HG02763 (cell line): ENCODE measurements at regions not wholly inside any gene's neighbourhood (a gene's known extent, or its start where the extent isn't known, plus 50 kb on each side); places are given as distances from the start of the nearest gene placed in this dataset.

ENCODE experiments used
- ATAC-seq: cut with Tn5 transposase; IDR thresholded peaks from one replicate; pipeline ENCODE4 v1.9.1; 2021; ENCODE audit warnings: mild to moderate bottlenecking, moderate library complexity; ENCODE audit not compliant: unreplicated experiment

- no peak for ATAC-seq
Observed at GRCh38 chr2:150417278-150417677, 70.2 kb downstream of the RND3 start.

- no peak for ATAC-seq
Observed at GRCh38 chr2:150415022-150415421, 72.4 kb downstream of the RND3 start.

- ATAC-seq = no peak
Observed at GRCh38 chr2:150413910-150414309, 73.6 kb downstream of the RND3 start.

GRCh38 chr2:150413366-150413765 is 74.1 kb downstream of the RND3 start:
- no peak for ATAC-seq

- ATAC-seq = no peak
Observed at GRCh38 chr2:150410809-150411208, 76.7 kb downstream of the RND3 start.

- ATAC-seq = no peak
Observed at GRCh38 chr2:150409196-150409595, 78.3 kb downstream of the RND3 start.

- ATAC-seq = no peak
Observed at GRCh38 chr2:150404147-150404546, 83.3 kb downstream of the RND3 start.

- ATAC-seq = peak; percentile 90
Observed at GRCh38 chr2:150403457-150403856, 84.0 kb downstream of the RND3 start.

GRCh38 chr2:150402953-150403352 is 84.5 kb downstream of the RND3 start:
- no peak for ATAC-seq

- ATAC-seq = no peak
Observed at GRCh38 chr2:150400849-150401248, 86.6 kb downstream of the RND3 start.

- ATAC-seq = no peak
Observed at GRCh38 chr2:150392614-150393013, 94.9 kb downstream of the RND3 start.

- no peak for ATAC-seq
Observed at GRCh38 chr2:150391779-150392178, 95.7 kb downstream of the RND3 start.

- ATAC-seq = no peak
Observed at GRCh38 chr2:150389447-150389846, 98.0 kb downstream of the RND3 start.

- no peak for ATAC-seq
Observed at GRCh38 chr2:150388289-150388625, 99.2 kb downstream of the RND3 start.

- no peak for ATAC-seq
Observed at GRCh38 chr2:150387586-150388288, 99.7 kb downstream of the RND3 start.

- no peak for ATAC-seq
Observed at GRCh38 chr2:150385211-150385610, 102.3 kb downstream of the RND3 start.

- ATAC-seq = no peak
Observed at GRCh38 chr2:150383587-150383986, 103.9 kb downstream of the RND3 start.

GRCh38 chr2:150379166-150379565 is 108.3 kb downstream of the RND3 start:
- ATAC-seq = no peak

GRCh38 chr2:150378686-150379085 is 108.8 kb downstream of the RND3 start:
- ATAC-seq = no peak

- ATAC-seq = no peak
Observed at GRCh38 chr2:150376553-150377335, 110.7 kb downstream of the RND3 start.

GRCh38 chr2:150375333-150375732 is 112.1 kb downstream of the RND3 start:
- no peak for ATAC-seq

- no peak for ATAC-seq
Observed at GRCh38 chr2:150374492-150374891, 113.0 kb downstream of the RND3 start.

- no peak for ATAC-seq
Observed at GRCh38 chr2:150373374-150373773, 114.1 kb downstream of the RND3 start.
